Spleen (tissue), 7 donors: ENCODE measurements at regions not wholly inside any gene's neighbourhood (a gene's known extent, or its start where the extent isn't known, plus 50 kb on each side); places are given as distances from the start of the nearest gene placed in this dataset.

Experiments used
- CTCF ChIP-seq, 11 experiments: fragments of 200-600 bp in 7 of 11; fragments of 450-650 bp in 4 of 11; sonication (generic) in 4 of 11; IDR thresholded peaks in 8 of 11; conservative IDR thresholded peaks in 3 of 11; 1 replicate in 7 of 11; 2 replicates in 4 of 11; pipeline versions ENCODE4 v1.4.0 to v1.8.0; 2016 to 2021; ENCODE audit warnings: antibody characterized with exemption in 11 of 11, inconsistent platforms in 4 of 11, mild to moderate bottlenecking in 1 of 11
- POLR2A ChIP-seq, 3 donors: fragments of 450-650 bp; IDR thresholded peaks; one replicate each; pipeline ENCODE4 v1.5.1; 2017; ENCODE audit warnings: antibody characterized with exemption in 3 of 3, mild to moderate bottlenecking in 1 of 3
- POLR2AphosphoS5 ChIP-seq, 3 donors: sonication (generic); formaldehyde crosslinking; IDR thresholded peaks; one replicate each; pipeline ENCODE4 v1.5.1; 2017; ENCODE audit warnings: antibody characterized with exemption in 3 of 3
- donor health status: DM: no; HTN: no; CAD: no; lungs with moderate emphysema.
- donor health status: DM: no; HTN: no; CAD: no.
- donor health status: DM: no; HTN: no; CAD: no.

- TF ChIP-seq POLR2AphosphoS5 (IDR thresholded peaks at IDR 0.05), result no peak
- no peak for TF ChIP-seq POLR2A (IDR thresholded peaks at IDR 0.05)
- TF ChIP-seq CTCF (IDR thresholded peaks at IDR 0.05 in 8 of 11, conservative IDR thresholded peaks at IDR 0.05 in 3 of 11), result no peak
Observed at GRCh38 chr1:73537400-73537799, 660.6 kb downstream of the LRRIQ3 start.
